GM12891 (cell line): ENCODE measurements at regions not wholly inside any gene's neighbourhood (a gene's known extent, or its start where the extent isn't known, plus 50 kb on each side); places are given as distances from the start of the nearest gene placed in this dataset.

Experiments used
- DNase-seq: peaks from one replicate; pipeline ENCODE4 v3.0.0; 2011; ENCODE audit warnings: low spot score; ENCODE audit not compliant: insufficient read length
- FAIRE-seq: peaks from 2 replicates; lab custom pipeline; 2011; peaks lifted over from hg19 to GRCh38; lab: Jason Lieb, UNC
- PAX5 ChIP-seq: IDR thresholded peaks from 2 replicates; pipeline ENCODE4 v1.6.1; 2011; ENCODE audit warnings: low read length, moderate library complexity, mild to moderate bottlenecking; ENCODE audit not compliant: insufficient read depth, severe bottlenecking
- POLR2A ChIP-seq: IDR thresholded peaks from 2 replicates; pipeline ENCODE4 v1.6.1; 2011; ENCODE audit warnings: low read depth, low read length, control low read depth
- POLR2AphosphoS5 ChIP-seq: IDR thresholded peaks from 2 replicates; pipeline ENCODE4 v1.6.1; 2011; ENCODE audit warnings: low read depth, low read length, control low read depth
- POU2F2 ChIP-seq: IDR thresholded peaks from 2 replicates; pipeline ENCODE4 v1.6.1; 2011; ENCODE audit warnings: low read depth, mild to moderate bottlenecking, control low read depth, low read length, moderate library complexity
- SPI1 ChIP-seq: IDR thresholded peaks from 2 replicates; pipeline ENCODE4 v1.6.1; 2011; ENCODE audit warnings: low read depth, low read length, control low read depth
- TAF1 ChIP-seq: IDR thresholded peaks from 2 replicates; pipeline ENCODE4 v1.6.1; 2011; ENCODE audit warnings: low read depth, low read length, control low read depth

DNA sequence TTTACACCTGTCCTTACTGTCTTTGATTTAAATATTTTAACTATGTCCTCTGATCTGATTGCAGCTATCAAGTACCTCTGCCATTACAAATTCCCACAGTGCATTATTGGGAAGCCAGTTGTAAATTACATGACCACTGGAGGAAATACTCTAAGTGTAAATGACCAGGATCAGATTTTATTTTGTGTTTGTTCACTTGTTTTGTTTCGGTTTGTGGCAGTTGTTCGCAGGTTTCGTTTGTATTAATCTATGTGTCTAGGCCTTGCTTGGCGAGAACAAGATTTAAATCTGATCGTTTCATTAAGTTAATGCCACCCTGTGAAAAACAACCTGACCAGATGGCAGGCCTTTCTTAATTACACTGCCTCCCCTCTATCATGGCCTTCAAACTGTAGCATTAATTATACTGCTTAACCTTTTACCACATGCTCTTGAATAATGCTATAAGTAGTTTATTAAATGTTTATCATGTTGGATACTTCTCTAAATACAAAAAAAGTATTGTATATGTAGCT lies 990.1 kb downstream of the TMTC2 start:
- TF ChIP-seq SPI1 (no peak), TAF1 (no peak), POLR2AphosphoS5 (no peak), PAX5 (no peak), POU2F2 (no peak), POLR2A (no peak)
- DNase-seq: no peak
- no peak for FAIRE-seq

GRCh38 chr12:83666690-83667089 lies 980.0 kb downstream of the TMTC2 start:
- no peak for TF ChIP-seq POLR2A
- TF ChIP-seq PAX5: no peak
- TF ChIP-seq POU2F2: no peak
- no peak for TF ChIP-seq POLR2AphosphoS5
- no peak for TF ChIP-seq TAF1
- DNase-seq (no peak), FAIRE-seq (no peak)

- FAIRE-seq (no peak), DNase-seq (no peak)
- TF ChIP-seq POU2F2: no peak
- TF ChIP-seq TAF1: no peak
- TF ChIP-seq POLR2AphosphoS5: no peak
- TF ChIP-seq SPI1: no peak
- TF ChIP-seq PAX5: no peak
- TF ChIP-seq POLR2A: no peak
Observed at GRCh38 chr12:83665634-83666218, 979.0 kb downstream of the TMTC2 start.

DNA sequence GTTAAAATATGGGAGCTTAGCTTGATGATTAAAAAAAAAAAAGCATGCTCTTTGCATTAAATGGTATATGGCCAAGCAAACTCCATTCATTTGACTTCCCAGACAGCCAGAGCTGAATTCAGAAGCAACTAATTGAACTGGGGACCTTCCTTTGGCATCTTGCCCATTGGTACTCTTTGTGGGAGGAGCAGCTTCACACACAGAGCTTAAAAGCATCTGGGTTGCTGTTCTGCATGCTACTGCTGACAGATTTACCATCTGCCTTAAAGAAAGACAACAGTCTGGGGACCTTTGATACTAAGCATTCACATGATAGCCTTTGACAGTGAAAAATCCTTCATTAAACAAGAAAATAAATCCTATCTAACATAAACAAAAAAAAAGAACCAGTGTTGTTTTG lies 977.9 kb downstream of the TMTC2 start:
- DNase-seq (no peak), FAIRE-seq (no peak)
- TF ChIP-seq POLR2AphosphoS5: no peak
- no peak for TF ChIP-seq PAX5
- no peak for TF ChIP-seq POU2F2
- TF ChIP-seq TAF1: no peak
- no peak for TF ChIP-seq POLR2A
- TF ChIP-seq SPI1: no peak

GRCh38 chr12:83660727-83661358 lies 974.1 kb downstream of the TMTC2 start:
- no peak for DNase-seq
- TF ChIP-seq SPI1 (no peak), POLR2AphosphoS5 (no peak), TAF1 (no peak), POU2F2 (no peak), PAX5 (no peak), POLR2A (no peak)
- FAIRE-seq: no peak

- TF ChIP-seq PAX5 (no peak), POU2F2 (no peak), TAF1 (no peak), POLR2A (no peak)
- FAIRE-seq (no peak), DNase-seq (no peak)
Observed at GRCh38 chr12:83659321-83659720, 972.6 kb downstream of the TMTC2 start.

- DNase-seq: no peak
- no peak for TF ChIP-seq POLR2A
- no peak for FAIRE-seq
Observed at GRCh38 chr12:83656004-83656403, 969.3 kb downstream of the TMTC2 start.

- DNase-seq: no peak
- TF ChIP-seq POLR2A: no peak
- TF ChIP-seq PAX5: no peak
- no peak for TF ChIP-seq SPI1
- TF ChIP-seq POLR2AphosphoS5: no peak
- TF ChIP-seq POU2F2: no peak
- no peak for TF ChIP-seq TAF1
- FAIRE-seq: no peak
Observed at GRCh38 chr12:83642205-83642604, 955.5 kb downstream of the TMTC2 start.

GRCh38 chr12:83641789-83642188 lies 955.1 kb downstream of the TMTC2 start:
- DNase-seq (no peak), FAIRE-seq (no peak)
- TF ChIP-seq PAX5 (no peak), POU2F2 (no peak), POLR2AphosphoS5 (no peak), TAF1 (no peak), POLR2A (no peak), SPI1 (no peak)

DNA sequence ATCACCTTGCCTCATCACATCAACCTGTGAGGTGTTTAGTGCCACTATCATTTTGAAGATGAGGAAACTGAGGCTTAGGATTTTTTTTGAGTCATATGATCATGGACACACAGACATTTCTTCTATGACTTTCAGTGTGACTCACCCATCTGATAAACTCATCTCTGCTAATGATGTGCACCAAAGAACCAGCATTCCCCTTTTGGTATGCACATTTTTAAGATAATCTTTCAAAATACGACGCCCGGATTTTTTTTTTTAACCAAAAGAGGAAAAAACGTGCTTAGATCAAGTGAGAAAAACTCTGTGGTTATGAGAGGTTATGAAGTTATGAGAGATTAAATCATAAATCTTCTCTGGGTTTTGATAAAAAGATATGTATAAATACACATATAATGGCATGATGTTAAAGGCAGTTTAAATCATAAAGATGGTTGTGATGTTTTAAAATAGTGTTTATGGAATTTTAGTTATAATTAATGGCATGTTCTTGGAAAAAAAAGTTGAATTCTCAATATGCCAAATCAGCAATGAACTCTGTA lies 948.1 kb downstream of the TMTC2 start:
- TF ChIP-seq TAF1 (no peak), POU2F2 (no peak), PAX5 (no peak), SPI1 (no peak), POLR2A (no peak), POLR2AphosphoS5 (no peak)
- DNase-seq (no peak), FAIRE-seq (no peak)
